EH (cell line): ENCODE measurements at regions not wholly inside any gene's neighbourhood (a gene's known extent, or its start where the extent isn't known, plus 50 kb on each side); places are given as distances from the start of the nearest gene placed in this dataset.
"Not testable (repeated sequence)": the region's sequence is repeated elsewhere in the genome, so short reads cannot be mapped to it uniquely, and the experiment has no call there.

Experiments used
- DNase-seq: peaks from one replicate; pipeline ENCODE4 v3.0.0-alpha.2; 2015; ENCODE audit warnings: low read depth

- no peak for DNase-seq
Observed at GRCh38 chr17:73851091-73851490, 206.8 kb upstream of the SDK2 start.

GRCh38 chr17:73851921-73852320, 207.7 kb upstream of the SDK2 start:
- no peak for DNase-seq

GRCh38 chr17:73855720-73856333, 211.6 kb upstream of the SDK2 start:
- no peak for DNase-seq

GRCh38 chr17:73856556-73856955, 212.3 kb upstream of the SDK2 start:
- no peak for DNase-seq

- not testable (repeated sequence) for DNase-seq
Observed at GRCh38 chr17:73859439-73860008, 215.3 kb upstream of the SDK2 start.

- DNase-seq, result no peak
Observed at GRCh38 chr17:73861543-73861942, 217.3 kb upstream of the SDK2 start.

GRCh38 chr17:73863761-73864535, 219.7 kb upstream of the SDK2 start:
- no peak for DNase-seq

- DNase-seq, result no peak
Observed at GRCh38 chr17:73865831-73866230, 221.6 kb upstream of the SDK2 start.

- no peak for DNase-seq
Observed at GRCh38 chr17:73867056-73867455, 222.8 kb upstream of the SDK2 start.

- DNase-seq, result no peak
Observed at GRCh38 chr17:73870068-73870467, 225.8 kb upstream of the SDK2 start.

- no peak for DNase-seq
Observed at GRCh38 chr17:73870473-73870872, 226.2 kb upstream of the SDK2 start.

GRCh38 chr17:73872816-73873215, 228.6 kb upstream of the SDK2 start:
- DNase-seq, result no peak

- no peak for DNase-seq
Observed at GRCh38 chr17:73874008-73874720, 229.9 kb upstream of the SDK2 start.

- no peak for DNase-seq
Observed at GRCh38 chr17:73875346-73875745, 231.1 kb upstream of the SDK2 start.

- DNase-seq, result no peak
Observed at GRCh38 chr17:73877962-73878361, 233.7 kb upstream of the SDK2 start.

GRCh38 chr17:73878923-73879322, 234.7 kb upstream of the SDK2 start:
- DNase-seq, result no peak

- DNase-seq, result no peak
Observed at GRCh38 chr17:73879987-73880386, 235.7 kb upstream of the SDK2 start.

GRCh38 chr17:73882590-73882989, 238.3 kb upstream of the SDK2 start:
- no peak for DNase-seq

- DNase-seq, result no peak
Observed at GRCh38 chr17:73883175-73883574, 238.9 kb upstream of the SDK2 start.

GRCh38 chr17:73887739-73888138, 243.5 kb upstream of the SDK2 start:
- no peak for DNase-seq

- DNase-seq, result no peak
Observed at GRCh38 chr17:73888862-73889261, 244.6 kb upstream of the SDK2 start.

GRCh38 chr17:73889439-73889838, 245.2 kb upstream of the SDK2 start:
- no peak for DNase-seq
